Thyroid gland (tissue), 4 donors: ENCODE measurements at regions not wholly inside any gene's neighbourhood (a gene's known extent, or its start where the extent isn't known, plus 50 kb on each side); places are given as distances from the start of the nearest gene placed in this dataset.

Source experiments
- POLR2A ChIP-seq, 2 donors: fragments of 450-650 bp; IDR thresholded peaks; one replicate each; pipeline ENCODE4 v1.6.1; 2017; ENCODE audit warnings: antibody characterized with exemption in 2 of 2, mild to moderate bottlenecking in 2 of 2, moderate library complexity in 1 of 2
- TF ChIP-seq, protein P1 (sequence below), 6 experiments: fragments of 200-600 bp in 3 of 6; fragments of 450-650 bp in 3 of 6; sonication (generic) in 3 of 6; IDR thresholded peaks; one replicate each; pipeline ENCODE4 v1.5.1; 2016 to 2019; ENCODE audit warnings: antibody characterized with exemption in 6 of 6, mild to moderate bottlenecking in 2 of 6, inconsistent platforms in 1 of 6, moderate library complexity in 1 of 6

DNA sequence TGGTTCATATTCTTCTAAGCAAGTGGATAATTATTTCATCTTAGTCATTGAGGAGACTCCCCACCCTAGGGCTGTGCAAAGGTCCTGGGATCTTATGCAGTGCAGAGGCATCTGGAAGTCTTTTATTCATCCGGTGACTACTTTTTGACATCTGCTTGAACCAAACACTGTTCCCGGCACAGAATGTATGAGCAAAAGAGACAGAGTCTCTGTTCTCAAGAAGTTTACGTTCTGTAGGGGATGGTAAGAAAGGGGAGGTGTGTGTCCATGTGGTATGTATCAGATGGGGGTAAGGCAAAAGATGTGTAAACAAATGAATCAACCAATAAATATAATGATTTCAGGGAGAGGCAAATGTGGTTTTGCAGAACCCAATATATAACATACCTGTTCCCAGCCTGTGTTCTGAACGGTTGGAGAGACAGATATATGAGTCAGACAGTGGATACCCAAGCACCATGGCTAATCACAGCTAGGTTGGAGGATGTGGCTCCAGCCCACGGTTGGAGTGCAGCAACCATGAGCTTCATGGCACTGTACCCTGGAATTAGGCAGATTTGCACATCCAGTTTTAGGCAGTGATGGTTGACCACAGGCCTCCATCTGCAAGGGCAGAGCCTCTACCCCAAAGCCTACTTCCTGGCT is 75.1 kb upstream of the CADM1 start:
- TF ChIP-seq, protein P1, sequence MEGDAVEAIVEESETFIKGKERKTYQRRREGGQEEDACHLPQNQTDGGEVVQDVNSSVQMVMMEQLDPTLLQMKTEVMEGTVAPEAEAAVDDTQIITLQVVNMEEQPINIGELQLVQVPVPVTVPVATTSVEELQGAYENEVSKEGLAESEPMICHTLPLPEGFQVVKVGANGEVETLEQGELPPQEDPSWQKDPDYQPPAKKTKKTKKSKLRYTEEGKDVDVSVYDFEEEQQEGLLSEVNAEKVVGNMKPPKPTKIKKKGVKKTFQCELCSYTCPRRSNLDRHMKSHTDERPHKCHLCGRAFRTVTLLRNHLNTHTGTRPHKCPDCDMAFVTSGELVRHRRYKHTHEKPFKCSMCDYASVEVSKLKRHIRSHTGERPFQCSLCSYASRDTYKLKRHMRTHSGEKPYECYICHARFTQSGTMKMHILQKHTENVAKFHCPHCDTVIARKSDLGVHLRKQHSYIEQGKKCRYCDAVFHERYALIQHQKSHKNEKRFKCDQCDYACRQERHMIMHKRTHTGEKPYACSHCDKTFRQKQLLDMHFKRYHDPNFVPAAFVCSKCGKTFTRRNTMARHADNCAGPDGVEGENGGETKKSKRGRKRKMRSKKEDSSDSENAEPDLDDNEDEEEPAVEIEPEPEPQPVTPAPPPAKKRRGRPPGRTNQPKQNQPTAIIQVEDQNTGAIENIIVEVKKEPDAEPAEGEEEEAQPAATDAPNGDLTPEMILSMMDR (IDR thresholded peaks at IDR 0.05) = no peak
- TF ChIP-seq POLR2A (IDR thresholded peaks at IDR 0.05) = no peak
